DND-41 (cell line): ENCODE measurements at regions not wholly inside any gene's neighbourhood (a gene's known extent, or its start where the extent isn't known, plus 50 kb on each side); places are given as distances from the start of the nearest gene placed in this dataset.

ENCODE experiments used
- EZH2 ChIP-seq: IDR thresholded peaks from 3 replicates; pipeline ENCODE4 v1.6.1; 2012; ENCODE audit warnings: borderline replicate concordance, low read depth, mild to moderate bottlenecking, moderate library complexity, low read length, inconsistent platforms; ENCODE audit not compliant: severe bottlenecking
- TF ChIP-seq, protein P1 (sequence below): IDR thresholded peaks from 2 replicates; pipeline ENCODE4 v1.5.1; 2012; ENCODE audit warnings: borderline replicate concordance, low read length, moderate library complexity, mild to moderate bottlenecking; ENCODE audit not compliant: poor library complexity, severe bottlenecking; ENCODE audit errors: extremely low read depth

DNA sequence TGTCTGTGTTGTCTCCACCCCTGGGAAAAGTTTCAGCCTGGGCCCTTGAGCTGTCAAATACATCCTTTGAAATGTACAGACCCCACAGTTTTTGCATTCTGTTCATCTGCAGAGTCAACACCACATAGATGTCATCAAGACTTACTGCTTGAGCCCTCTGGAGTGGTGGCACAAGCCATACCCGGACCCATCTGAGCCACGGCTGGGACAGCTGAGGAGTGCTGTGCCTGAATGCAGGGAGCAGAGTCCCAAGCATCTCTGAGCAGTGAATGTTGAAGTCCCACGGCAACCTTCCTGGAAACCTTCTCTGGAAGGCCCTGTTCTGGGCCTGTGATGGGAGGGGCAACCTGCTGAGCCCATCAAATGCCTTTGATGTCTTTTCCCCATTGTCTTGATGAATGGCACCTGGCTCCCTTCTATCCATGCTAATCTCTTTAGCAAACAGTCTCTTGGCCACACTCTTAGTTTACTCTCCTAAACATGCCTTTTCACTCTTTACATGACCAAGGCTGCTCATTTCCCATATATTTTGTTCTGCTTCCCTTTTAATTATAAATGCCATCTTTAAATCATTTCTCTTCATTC, 92.5 kb downstream of the ATPSCKMT start:
- TF ChIP-seq, protein P1, sequence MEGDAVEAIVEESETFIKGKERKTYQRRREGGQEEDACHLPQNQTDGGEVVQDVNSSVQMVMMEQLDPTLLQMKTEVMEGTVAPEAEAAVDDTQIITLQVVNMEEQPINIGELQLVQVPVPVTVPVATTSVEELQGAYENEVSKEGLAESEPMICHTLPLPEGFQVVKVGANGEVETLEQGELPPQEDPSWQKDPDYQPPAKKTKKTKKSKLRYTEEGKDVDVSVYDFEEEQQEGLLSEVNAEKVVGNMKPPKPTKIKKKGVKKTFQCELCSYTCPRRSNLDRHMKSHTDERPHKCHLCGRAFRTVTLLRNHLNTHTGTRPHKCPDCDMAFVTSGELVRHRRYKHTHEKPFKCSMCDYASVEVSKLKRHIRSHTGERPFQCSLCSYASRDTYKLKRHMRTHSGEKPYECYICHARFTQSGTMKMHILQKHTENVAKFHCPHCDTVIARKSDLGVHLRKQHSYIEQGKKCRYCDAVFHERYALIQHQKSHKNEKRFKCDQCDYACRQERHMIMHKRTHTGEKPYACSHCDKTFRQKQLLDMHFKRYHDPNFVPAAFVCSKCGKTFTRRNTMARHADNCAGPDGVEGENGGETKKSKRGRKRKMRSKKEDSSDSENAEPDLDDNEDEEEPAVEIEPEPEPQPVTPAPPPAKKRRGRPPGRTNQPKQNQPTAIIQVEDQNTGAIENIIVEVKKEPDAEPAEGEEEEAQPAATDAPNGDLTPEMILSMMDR = no peak
- no peak for TF ChIP-seq EZH2
